GM12864 (cell line): ENCODE measurements at regions not wholly inside any gene's neighbourhood (a gene's known extent, or its start where the extent isn't known, plus 50 kb on each side); places are given as distances from the start of the nearest gene placed in this dataset.
"Not testable (repeated sequence)": the region's sequence is repeated elsewhere in the genome, so short reads cannot be mapped to it uniquely, and the experiment has no call there.

Experiments
- DNase-seq: peaks from one replicate; pipeline ENCODE4 v3.0.0-alpha.2; 2011; ENCODE audit warnings: low read depth
- H3K4me3 ChIP-seq: 2 replicates; pipeline ENCODE4 v1.5.1; 2011; ENCODE audit warnings: mild to moderate bottlenecking, low read depth, low read length, control low read depth
- TF ChIP-seq, protein P1 (sequence below): IDR thresholded peaks from 2 replicates; pipeline ENCODE4 v1.5.1; 2011; ENCODE audit warnings: low read depth, mild to moderate bottlenecking, moderate library complexity, low read length, control low read depth, inconsistent platforms; ENCODE audit errors: missing control alignments

DNA sequence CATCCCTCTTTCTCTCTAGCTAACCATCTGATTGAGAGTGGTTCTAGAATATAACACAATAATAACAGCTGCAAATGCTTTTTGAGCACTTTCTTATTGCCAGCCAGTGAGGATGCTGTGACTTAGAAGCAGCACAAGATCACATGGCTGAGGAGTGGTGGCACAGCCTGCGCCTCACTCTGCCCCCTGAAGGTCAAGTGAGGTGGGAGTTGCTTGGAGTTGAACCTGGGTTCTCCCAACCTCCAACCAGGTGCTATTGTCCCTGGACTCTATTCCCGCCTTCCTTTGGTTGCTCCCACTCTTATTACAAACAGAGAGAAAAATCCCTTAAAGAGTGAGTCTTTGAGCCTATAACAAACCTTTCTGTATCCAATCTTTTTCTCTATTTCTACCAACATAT, 280.3 kb upstream of the PODXL start:
- H3K4me3 ChIP-seq = no peak overlapping the region
- DNase-seq = no peak
- TF ChIP-seq, protein P1, sequence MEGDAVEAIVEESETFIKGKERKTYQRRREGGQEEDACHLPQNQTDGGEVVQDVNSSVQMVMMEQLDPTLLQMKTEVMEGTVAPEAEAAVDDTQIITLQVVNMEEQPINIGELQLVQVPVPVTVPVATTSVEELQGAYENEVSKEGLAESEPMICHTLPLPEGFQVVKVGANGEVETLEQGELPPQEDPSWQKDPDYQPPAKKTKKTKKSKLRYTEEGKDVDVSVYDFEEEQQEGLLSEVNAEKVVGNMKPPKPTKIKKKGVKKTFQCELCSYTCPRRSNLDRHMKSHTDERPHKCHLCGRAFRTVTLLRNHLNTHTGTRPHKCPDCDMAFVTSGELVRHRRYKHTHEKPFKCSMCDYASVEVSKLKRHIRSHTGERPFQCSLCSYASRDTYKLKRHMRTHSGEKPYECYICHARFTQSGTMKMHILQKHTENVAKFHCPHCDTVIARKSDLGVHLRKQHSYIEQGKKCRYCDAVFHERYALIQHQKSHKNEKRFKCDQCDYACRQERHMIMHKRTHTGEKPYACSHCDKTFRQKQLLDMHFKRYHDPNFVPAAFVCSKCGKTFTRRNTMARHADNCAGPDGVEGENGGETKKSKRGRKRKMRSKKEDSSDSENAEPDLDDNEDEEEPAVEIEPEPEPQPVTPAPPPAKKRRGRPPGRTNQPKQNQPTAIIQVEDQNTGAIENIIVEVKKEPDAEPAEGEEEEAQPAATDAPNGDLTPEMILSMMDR = no peak

DNA sequence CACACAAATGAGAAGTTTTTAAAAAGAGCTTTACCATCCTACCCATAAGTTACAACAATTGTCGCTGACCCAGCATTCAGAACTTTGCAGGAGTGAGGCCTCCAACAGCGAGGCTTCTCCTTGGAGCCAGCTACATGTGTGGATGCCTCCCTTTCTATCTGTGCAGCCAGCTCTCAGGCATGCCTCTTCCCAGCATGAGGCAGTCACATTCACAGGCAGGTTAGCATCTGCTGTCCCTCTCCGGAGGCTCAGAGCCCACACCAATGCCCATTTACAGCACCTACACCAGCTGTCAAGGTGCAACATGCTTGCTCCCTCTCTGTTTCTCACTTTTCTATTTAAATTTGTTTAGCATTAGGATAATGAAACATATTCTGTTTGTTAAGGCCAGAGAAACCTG, 278.7 kb upstream of the PODXL start:
- no peak for DNase-seq
- H3K4me3 ChIP-seq = no peak overlapping the region
- TF ChIP-seq, protein P1 = no peak

- DNase-seq = no peak
- H3K4me3 ChIP-seq = no peak overlapping the region
- TF ChIP-seq, protein P1 = no peak
Observed at GRCh38 chr7:131830681-131831080, 274.3 kb upstream of the PODXL start.

GRCh38 chr7:131829947-131830558, 273.6 kb upstream of the PODXL start:
- TF ChIP-seq, protein P1 = no peak
- DNase-seq = no peak
- H3K4me3 ChIP-seq = no peak overlapping the region

- no peak for DNase-seq
- no peak overlapping the region for H3K4me3 ChIP-seq
- TF ChIP-seq, protein P1 = no peak
Observed at GRCh38 chr7:131827421-131827820, 271.0 kb upstream of the PODXL start.

- TF ChIP-seq, protein P1 = no peak
- no peak for DNase-seq
- no peak overlapping the region for H3K4me3 ChIP-seq
Observed at GRCh38 chr7:131826960-131827359, 270.5 kb upstream of the PODXL start.

GRCh38 chr7:131823961-131824440, 267.6 kb upstream of the PODXL start:
- not testable (repeated sequence) for DNase-seq, H3K4me3 ChIP-seq
